ENCODE measurements at regions not wholly inside any gene's neighbourhood (a gene's known extent, or its start where the extent isn't known, plus 50 kb on each side); places are given as distances from the start of the nearest gene placed in this dataset.

DNA sequence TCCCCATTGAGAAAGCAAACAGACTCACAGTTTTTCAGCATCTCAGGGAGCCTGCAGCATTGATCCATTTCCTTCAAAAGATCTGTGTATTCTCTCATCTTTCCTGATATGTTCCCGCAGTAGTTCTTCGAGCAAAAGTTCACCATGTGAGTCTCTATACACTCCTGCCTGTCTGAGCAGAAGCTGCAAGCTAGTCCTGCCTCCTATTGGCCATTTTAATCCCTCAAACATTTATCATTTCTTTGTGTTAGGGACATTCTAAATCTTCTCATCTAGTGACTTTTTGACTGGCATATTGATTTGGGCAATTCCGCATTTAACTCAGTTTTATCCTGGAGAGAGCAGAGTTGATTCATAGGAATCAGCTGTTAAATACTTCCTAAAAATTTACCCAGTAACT is 660.4 kb upstream of the KLF12 start:
- ATAC-seq, result no peak
- intact Hi-C loops (cut with DNase I; ENCODE audit: low total_unique reads) (no loop called here), in situ Hi-C loops (cut with MboI; ENCODE audit: low sequenced_read_pairs in 4 of 4) (no loop called here)
- no peaks in the 10 kb centered on the region for H3K27me3 ChIP-seq
- no peak for DNase-seq
- no peak overlapping the region for H3K4me3 ChIP-seq
- no peaks in the 10 kb centered on the region for H3K9me3 ChIP-seq
- TF ChIP-seq, protein P1, sequence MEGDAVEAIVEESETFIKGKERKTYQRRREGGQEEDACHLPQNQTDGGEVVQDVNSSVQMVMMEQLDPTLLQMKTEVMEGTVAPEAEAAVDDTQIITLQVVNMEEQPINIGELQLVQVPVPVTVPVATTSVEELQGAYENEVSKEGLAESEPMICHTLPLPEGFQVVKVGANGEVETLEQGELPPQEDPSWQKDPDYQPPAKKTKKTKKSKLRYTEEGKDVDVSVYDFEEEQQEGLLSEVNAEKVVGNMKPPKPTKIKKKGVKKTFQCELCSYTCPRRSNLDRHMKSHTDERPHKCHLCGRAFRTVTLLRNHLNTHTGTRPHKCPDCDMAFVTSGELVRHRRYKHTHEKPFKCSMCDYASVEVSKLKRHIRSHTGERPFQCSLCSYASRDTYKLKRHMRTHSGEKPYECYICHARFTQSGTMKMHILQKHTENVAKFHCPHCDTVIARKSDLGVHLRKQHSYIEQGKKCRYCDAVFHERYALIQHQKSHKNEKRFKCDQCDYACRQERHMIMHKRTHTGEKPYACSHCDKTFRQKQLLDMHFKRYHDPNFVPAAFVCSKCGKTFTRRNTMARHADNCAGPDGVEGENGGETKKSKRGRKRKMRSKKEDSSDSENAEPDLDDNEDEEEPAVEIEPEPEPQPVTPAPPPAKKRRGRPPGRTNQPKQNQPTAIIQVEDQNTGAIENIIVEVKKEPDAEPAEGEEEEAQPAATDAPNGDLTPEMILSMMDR (IDR thresholded peaks at IDR 0.05 in 4 of 5, conservative IDR thresholded peaks at IDR 0.05 in 1 of 5), result no peak
- TF ChIP-seq POLR2A (IDR thresholded peaks at IDR 0.05), result no peak
- no peaks in the 10 kb centered on the region for H3K4me1 ChIP-seq
- H3K36me3 ChIP-seq, result no peaks in the 10 kb centered on the region
- H3K27ac ChIP-seq, result no peak overlapping the region

DNA sequence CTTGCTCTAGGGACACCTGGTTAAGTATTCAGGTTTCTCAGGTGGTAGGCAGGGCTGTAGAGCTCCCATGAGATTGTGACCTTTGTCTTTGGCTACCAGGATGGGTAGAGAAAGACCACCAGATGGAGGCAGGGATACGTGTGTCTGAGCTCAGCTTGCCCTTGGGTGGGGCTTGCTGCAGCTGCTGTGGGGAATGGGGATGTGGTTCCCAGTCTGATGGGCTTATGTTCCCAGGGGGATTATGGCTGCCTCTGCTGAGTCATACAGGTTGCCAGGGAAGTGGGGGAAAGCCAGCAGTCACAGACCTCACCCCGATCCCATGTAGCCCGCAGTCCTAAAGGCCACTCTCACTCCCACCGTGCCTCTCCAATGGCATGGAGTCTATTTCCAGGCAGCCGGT is 659.9 kb upstream of the KLF12 start:
- H3K4me1 ChIP-seq, result no peaks in the 10 kb centered on the region
- in situ Hi-C loops (cut with MboI; ENCODE audit: low sequenced_read_pairs in 4 of 4), result no loop called here
- H3K27ac ChIP-seq, result no peak overlapping the region
- ATAC-seq, result no peak
- H3K27me3 ChIP-seq, result no peaks in the 10 kb centered on the region
- H3K4me3 ChIP-seq, result no peak overlapping the region
- no peaks in the 10 kb centered on the region for H3K9me3 ChIP-seq
- intact Hi-C loops (cut with DNase I; ENCODE audit: low total_unique reads), result no loop called here
- no peaks in the 10 kb centered on the region for H3K36me3 ChIP-seq
- TF ChIP-seq, protein P1 (IDR thresholded peaks at IDR 0.05 in 4 of 5, conservative IDR thresholded peaks at IDR 0.05 in 1 of 5), result no peak
- TF ChIP-seq POLR2A (IDR thresholded peaks at IDR 0.05), result no peak
- no peak for DNase-seq

DNA sequence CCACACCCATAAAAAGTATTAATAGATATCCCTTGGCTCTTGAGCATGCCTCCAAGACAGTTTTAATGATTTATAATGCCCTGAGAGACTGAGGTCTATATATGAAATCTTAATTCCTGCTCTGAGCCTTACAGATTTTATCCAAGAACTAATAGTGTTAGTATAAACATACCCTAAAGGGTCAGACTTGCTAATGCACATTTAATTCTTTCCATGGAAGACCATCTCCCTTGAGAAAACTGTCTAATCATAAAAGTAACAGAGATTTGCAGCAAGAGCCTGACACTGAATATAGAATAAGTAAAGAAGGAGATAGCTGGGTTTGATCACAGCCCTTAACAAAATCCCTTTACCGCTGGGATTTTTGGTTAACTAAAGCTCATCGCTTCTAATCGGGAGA is 650.8 kb upstream of the KLF12 start:
- Histone ChIP-seq H3K36me3 (no peaks in the 10 kb centered on the region), H3K4me1 (no peaks in the 10 kb centered on the region), H3K4me3 (no peak overlapping the region), H3K27ac (no peak overlapping the region), H3K9me3 (no peaks in the 10 kb centered on the region), H3K27me3 (no peaks in the 10 kb centered on the region)
- in situ Hi-C loops (cut with MboI; ENCODE audit: low sequenced_read_pairs in 4 of 4) (no loop called here), intact Hi-C loops (cut with DNase I; ENCODE audit: low total_unique reads) (no loop called here)
- ATAC-seq, result no peak
- no peak for DNase-seq
- TF ChIP-seq, protein P1 (IDR thresholded peaks at IDR 0.05 in 4 of 5, conservative IDR thresholded peaks at IDR 0.05 in 1 of 5), result no peak
- no peak for TF ChIP-seq POLR2A (IDR thresholded peaks at IDR 0.05)

DNA sequence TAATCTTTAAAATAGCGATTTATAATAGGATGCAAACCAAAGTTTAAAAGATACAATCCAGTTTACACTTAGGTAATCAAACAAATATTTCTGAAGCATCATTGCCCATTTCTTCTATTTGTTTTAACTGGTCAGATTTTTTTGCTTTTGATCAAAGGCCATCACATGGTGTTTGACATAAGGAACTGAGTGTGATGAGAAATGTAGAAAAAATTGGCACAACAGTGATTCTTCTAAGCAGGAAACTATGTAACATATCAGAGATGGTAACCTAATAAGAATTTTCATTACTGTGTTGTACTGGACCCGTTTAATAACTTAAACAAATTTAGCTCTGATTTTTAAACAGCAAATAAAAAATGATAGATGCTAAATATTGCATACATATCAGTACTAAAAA is 644.7 kb upstream of the KLF12 start:
- Histone ChIP-seq H3K4me3 (no peak overlapping the region), H3K36me3 (no peaks in the 10 kb centered on the region), H3K4me1 (no peaks in the 10 kb centered on the region), H3K9me3 (no peaks in the 10 kb centered on the region), H3K27ac (no peak overlapping the region), H3K27me3 (no peaks in the 10 kb centered on the region)
- TF ChIP-seq POLR2A (IDR thresholded peaks at IDR 0.05), result no peak
- TF ChIP-seq, protein P1 (IDR thresholded peaks at IDR 0.05 in 4 of 5, conservative IDR thresholded peaks at IDR 0.05 in 1 of 5), result no peak
- ATAC-seq (no peak), DNase-seq (no peak)
- in situ Hi-C loops (cut with MboI; ENCODE audit: low sequenced_read_pairs in 4 of 4), result no loop called here
- intact Hi-C loops (cut with DNase I; ENCODE audit: low total_unique reads), result no loop called here

DNA sequence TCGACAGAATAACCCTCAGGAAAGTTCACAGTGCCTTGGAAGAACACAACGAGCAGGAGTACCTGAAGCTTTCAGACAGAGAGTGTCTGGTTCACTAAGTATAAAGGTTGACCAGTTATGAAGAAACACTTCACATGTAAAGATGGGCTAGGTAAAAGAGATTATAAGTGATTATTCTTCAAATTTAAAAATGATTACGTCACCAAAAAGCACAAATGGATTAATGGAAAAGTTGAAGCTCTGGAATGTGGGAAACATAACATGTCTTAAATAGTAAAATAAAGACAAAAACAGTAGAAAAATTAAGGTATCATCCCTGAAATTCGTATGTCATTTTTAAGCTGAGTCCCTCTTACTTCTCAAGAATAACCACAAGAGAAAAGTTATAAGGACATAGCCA is 643.9 kb upstream of the KLF12 start:
- Histone ChIP-seq H3K36me3 (no peaks in the 10 kb centered on the region), H3K27ac (no peak overlapping the region), H3K9me3 (no peaks in the 10 kb centered on the region), H3K4me1 (no peaks in the 10 kb centered on the region), H3K27me3 (no peaks in the 10 kb centered on the region), H3K4me3 (no peak overlapping the region)
- DNase-seq, result no peak
- intact Hi-C loops (cut with DNase I; ENCODE audit: low total_unique reads) (no loop called here), in situ Hi-C loops (cut with MboI; ENCODE audit: low sequenced_read_pairs in 4 of 4) (no loop called here)
- no peak for TF ChIP-seq POLR2A (IDR thresholded peaks at IDR 0.05)
- TF ChIP-seq, protein P1 (IDR thresholded peaks at IDR 0.05 in 4 of 5, conservative IDR thresholded peaks at IDR 0.05 in 1 of 5), result no peak
- no peak for ATAC-seq

Data from gastrocnemius medialis (tissue), 4 donors.